A673 (cell line): ENCODE measurements at regions not wholly inside any gene's neighbourhood (a gene's known extent, or its start where the extent isn't known, plus 50 kb on each side); places are given as distances from the start of the nearest gene placed in this dataset.

Source experiments
- BruUV-seq: library from RNA; stranded (reverse); fragments of 400-500 nt; replicated peaks from 2 replicates; lab custom pipeline; 2021; lab: Mats Ljungman, UMichigan
- CTCF ChIA-PET: fragments of 300-600 bp; sonication (Branson Sonifier 250); formaldehyde crosslinking; loops from one replicate; lab custom pipeline; 2022; ENCODE audit warnings: antibody characterized with exemption; lab: Charles Lee
- POLR2A ChIA-PET: fragments of 300-600 bp; sonication (Branson Sonifier 250); formaldehyde crosslinking; loops from one replicate; lab custom pipeline; 2022; ENCODE audit warnings: antibody characterized with exemption; ENCODE audit not compliant: low non-redundant PET; lab: Charles Lee
- DNase-seq: peaks from one replicate; pipeline ENCODE4 v3.0.0-alpha.2; 2015; ENCODE audit warnings: low spot score
- H3K27ac ChIP-seq: fragments of 200-600 bp; sonication (generic); 2 replicates; pipeline ENCODE4 v1.5.1; 2016; ENCODE audit warnings: mixed run types, low read depth, mild to moderate bottlenecking, mixed read lengths, antibody characterized with exemption, low read length; ENCODE audit not compliant: poor library complexity, severe bottlenecking
- H3K27me3 ChIP-seq: fragments of 200-600 bp; sonication (generic); replicated peaks from 2 replicates; pipeline ENCODE4 v1.6.1; 2017; ENCODE audit warnings: mixed run types, low read depth, mild to moderate bottlenecking, mixed read lengths, antibody characterized with exemption, low read length; ENCODE audit not compliant: insufficient read depth, poor library complexity
- H3K36me3 ChIP-seq: fragments of 200-600 bp; sonication (generic); 2 replicates; pipeline ENCODE4 v1.6.1; 2016; ENCODE audit warnings: mixed run types, mild to moderate bottlenecking, mixed read lengths, antibody characterized with exemption, low read length; ENCODE audit not compliant: insufficient read depth, poor library complexity, severe bottlenecking
- H3K4me1 ChIP-seq: fragments of 200-600 bp; sonication (generic); 2 replicates; pipeline ENCODE4 v1.6.1; 2017; ENCODE audit warnings: mixed run types, mild to moderate bottlenecking, mixed read lengths, antibody characterized with exemption, low read length; ENCODE audit not compliant: insufficient read depth, poor library complexity, severe bottlenecking
- H3K4me3 ChIP-seq: fragments of 200-600 bp; sonication (generic); 2 replicates; pipeline ENCODE4 v1.5.1; 2016; ENCODE audit warnings: low read depth, mixed run types, mild to moderate bottlenecking, mixed read lengths, low read length; ENCODE audit not compliant: poor library complexity, severe bottlenecking
- H3K9me3 ChIP-seq: fragments of 200-600 bp; sonication (generic); 2 replicates; pipeline ENCODE4 v1.6.1; 2016; ENCODE audit warnings: mixed run types, low read depth, mild to moderate bottlenecking, mixed read lengths, antibody characterized with exemption, low read length; ENCODE audit not compliant: poor library complexity, severe bottlenecking
- EZH2 ChIP-seq: fragments of 200-600 bp; sonication (generic); IDR thresholded peaks from 2 replicates; pipeline ENCODE4 v1.6.1; 2017; ENCODE audit warnings: borderline replicate concordance, low read depth, mild to moderate bottlenecking, mixed read lengths, antibody characterized with exemption, low read length; ENCODE audit not compliant: poor library complexity, severe bottlenecking
- intact Hi-C: fragments of 100-400 bp; cut with micrococcal nuclease; formaldehyde crosslinking; loops from one replicate; pipeline ENCODE4 v1.10.0; 2022; ENCODE audit not compliant: unreplicated experiment
- TF ChIP-seq, protein P1 (sequence below): fragments of 300-800, 200-600 bp; sonication (generic); conservative IDR thresholded peaks from 2 replicates; pipeline ENCODE4 v1.5.1; 2017; ENCODE audit warnings: low read depth, mild to moderate bottlenecking, antibody characterized with exemption, low read length, moderate library complexity, mixed read lengths

- no TSS peak for BruUV-seq
- POLR2A ChIA-PET, result no interaction called here
- DNase-seq, result no peak
- no peak overlapping the region for H3K4me3 ChIP-seq
- intact Hi-C loops, result loop anchor here (10.0 kb wide), 1 partner anchor 208 kb away; no protein-coding TSS in a partner anchor
- CTCF ChIA-PET, result no interaction called here
- H3K4me1 ChIP-seq, result no peaks in the 10 kb centered on the region
- TF ChIP-seq EZH2, result no peak
- TF ChIP-seq, protein P1, sequence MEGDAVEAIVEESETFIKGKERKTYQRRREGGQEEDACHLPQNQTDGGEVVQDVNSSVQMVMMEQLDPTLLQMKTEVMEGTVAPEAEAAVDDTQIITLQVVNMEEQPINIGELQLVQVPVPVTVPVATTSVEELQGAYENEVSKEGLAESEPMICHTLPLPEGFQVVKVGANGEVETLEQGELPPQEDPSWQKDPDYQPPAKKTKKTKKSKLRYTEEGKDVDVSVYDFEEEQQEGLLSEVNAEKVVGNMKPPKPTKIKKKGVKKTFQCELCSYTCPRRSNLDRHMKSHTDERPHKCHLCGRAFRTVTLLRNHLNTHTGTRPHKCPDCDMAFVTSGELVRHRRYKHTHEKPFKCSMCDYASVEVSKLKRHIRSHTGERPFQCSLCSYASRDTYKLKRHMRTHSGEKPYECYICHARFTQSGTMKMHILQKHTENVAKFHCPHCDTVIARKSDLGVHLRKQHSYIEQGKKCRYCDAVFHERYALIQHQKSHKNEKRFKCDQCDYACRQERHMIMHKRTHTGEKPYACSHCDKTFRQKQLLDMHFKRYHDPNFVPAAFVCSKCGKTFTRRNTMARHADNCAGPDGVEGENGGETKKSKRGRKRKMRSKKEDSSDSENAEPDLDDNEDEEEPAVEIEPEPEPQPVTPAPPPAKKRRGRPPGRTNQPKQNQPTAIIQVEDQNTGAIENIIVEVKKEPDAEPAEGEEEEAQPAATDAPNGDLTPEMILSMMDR, result no peak
- H3K27ac ChIP-seq, result no peak overlapping the region
- no peaks in the 10 kb centered on the region for H3K36me3 ChIP-seq
- peaks cover 34% of the 10 kb centered on the region for H3K27me3 ChIP-seq
- H3K9me3 ChIP-seq, result no peaks in the 10 kb centered on the region
These were observed 77.8 kb upstream of the SHB start for GRCh38 chr9:38146844-38147243.

GRCh38 chr9:38145526-38146053 lies 76.6 kb upstream of the SHB start:
- Histone ChIP-seq H3K4me1 (no peaks in the 10 kb centered on the region), H3K27ac (no peak overlapping the region), H3K4me3 (no peak overlapping the region), H3K9me3 (no peaks in the 10 kb centered on the region), H3K27me3 (peaks cover 42% of the 10 kb centered on the region), H3K36me3 (no peaks in the 10 kb centered on the region)
- POLR2A ChIA-PET, result no interaction called here
- TF ChIP-seq, protein P1, result no peak
- TF ChIP-seq EZH2, result no peak
- no peak for DNase-seq
- BruUV-seq, result no TSS peak
- intact Hi-C loops, result loop anchor here (10.0 kb wide), 1 partner anchor 209 kb away; no protein-coding TSS in a partner anchor
- CTCF ChIA-PET, result no interaction called here

GRCh38 chr9:38144421-38144820 lies 75.4 kb upstream of the SHB start:
- Histone ChIP-seq H3K4me3 (no peak overlapping the region), H3K36me3 (no peaks in the 10 kb centered on the region), H3K4me1 (no peaks in the 10 kb centered on the region), H3K27me3 (peaks cover 46% of the 10 kb centered on the region), H3K27ac (no peak overlapping the region), H3K9me3 (no peaks in the 10 kb centered on the region)
- TF ChIP-seq EZH2, result no peak
- TF ChIP-seq, protein P1, result no peak
- no TSS peak for BruUV-seq
- intact Hi-C loops, result loop anchor here (10.0 kb wide), 1 partner anchor 210 kb away; no protein-coding TSS in a partner anchor
- POLR2A ChIA-PET, result no interaction called here
- CTCF ChIA-PET, result no interaction called here
- no peak for DNase-seq
